GM12872 (cell line): ENCODE measurements at regions not wholly inside any gene's neighbourhood (a gene's known extent, or its start where the extent isn't known, plus 50 kb on each side); places are given as distances from the start of the nearest gene placed in this dataset.

Experiments
- TF ChIP-seq, protein P1 (sequence below): IDR thresholded peaks from 3 replicates; pipeline ENCODE4 v1.5.1; 2011; ENCODE audit warnings: low read depth, mild to moderate bottlenecking, low read length, moderate library complexity; ENCODE audit not compliant: insufficient read depth

DNA sequence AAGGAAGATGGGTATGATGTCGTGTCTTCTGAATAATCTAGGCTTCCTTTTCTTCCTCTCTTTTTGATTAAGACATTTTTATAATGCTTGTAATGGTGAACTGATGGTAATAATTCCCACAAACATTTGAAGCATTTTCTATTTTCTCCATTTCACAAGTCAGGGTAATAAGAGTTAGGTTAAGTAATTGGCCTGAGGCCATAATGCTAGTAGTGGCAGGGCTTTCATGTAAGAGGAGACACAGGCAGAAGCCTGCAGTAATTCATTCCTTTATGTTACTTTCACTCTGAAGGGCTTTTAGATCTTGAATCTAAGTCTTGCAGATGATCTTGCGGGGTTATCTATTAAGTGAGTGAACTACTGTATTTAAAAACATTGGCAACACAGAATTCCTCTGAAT, 374.9 kb downstream of the MAT2B start:
- TF ChIP-seq, protein P1, sequence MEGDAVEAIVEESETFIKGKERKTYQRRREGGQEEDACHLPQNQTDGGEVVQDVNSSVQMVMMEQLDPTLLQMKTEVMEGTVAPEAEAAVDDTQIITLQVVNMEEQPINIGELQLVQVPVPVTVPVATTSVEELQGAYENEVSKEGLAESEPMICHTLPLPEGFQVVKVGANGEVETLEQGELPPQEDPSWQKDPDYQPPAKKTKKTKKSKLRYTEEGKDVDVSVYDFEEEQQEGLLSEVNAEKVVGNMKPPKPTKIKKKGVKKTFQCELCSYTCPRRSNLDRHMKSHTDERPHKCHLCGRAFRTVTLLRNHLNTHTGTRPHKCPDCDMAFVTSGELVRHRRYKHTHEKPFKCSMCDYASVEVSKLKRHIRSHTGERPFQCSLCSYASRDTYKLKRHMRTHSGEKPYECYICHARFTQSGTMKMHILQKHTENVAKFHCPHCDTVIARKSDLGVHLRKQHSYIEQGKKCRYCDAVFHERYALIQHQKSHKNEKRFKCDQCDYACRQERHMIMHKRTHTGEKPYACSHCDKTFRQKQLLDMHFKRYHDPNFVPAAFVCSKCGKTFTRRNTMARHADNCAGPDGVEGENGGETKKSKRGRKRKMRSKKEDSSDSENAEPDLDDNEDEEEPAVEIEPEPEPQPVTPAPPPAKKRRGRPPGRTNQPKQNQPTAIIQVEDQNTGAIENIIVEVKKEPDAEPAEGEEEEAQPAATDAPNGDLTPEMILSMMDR = no peak

DNA sequence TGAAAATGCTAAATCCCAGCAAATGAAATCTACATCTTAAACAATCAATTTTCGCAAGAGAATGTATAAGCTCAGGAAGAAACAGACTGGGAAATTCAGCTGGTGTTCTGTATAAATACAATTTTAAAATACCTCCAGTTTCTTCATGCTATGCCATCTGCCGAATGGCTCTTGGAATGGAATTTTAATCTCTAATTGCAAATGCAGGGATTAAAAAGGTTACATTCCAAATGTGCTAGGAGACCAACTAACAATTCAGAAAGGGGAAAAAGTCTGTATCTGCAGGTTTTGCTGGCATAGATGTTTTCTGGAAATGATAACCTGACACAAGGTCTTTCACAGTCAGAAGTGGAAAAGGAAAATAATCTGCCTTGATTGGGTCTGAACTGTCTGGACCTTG, 379.7 kb downstream of the MAT2B start:
- TF ChIP-seq, protein P1 = no peak

DNA sequence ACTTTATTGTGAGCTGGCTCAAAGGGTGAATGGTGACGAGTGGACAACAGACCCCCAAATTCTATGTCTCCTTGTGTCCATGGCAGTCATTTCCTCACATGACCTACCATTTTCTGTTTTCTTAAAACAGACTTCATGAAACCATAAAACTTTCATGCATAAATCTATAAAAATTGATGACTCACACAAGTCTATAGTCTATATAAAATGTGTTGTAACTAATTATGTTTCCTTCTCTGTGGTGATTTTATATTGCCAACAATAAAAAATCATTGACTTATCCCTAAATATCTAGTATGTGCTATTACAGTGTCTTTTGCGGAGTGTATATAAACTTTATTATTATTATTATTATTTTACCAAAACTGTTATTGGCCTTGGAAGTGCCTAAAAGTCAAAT, 382.4 kb downstream of the MAT2B start:
- TF ChIP-seq, protein P1 = no peak

DNA sequence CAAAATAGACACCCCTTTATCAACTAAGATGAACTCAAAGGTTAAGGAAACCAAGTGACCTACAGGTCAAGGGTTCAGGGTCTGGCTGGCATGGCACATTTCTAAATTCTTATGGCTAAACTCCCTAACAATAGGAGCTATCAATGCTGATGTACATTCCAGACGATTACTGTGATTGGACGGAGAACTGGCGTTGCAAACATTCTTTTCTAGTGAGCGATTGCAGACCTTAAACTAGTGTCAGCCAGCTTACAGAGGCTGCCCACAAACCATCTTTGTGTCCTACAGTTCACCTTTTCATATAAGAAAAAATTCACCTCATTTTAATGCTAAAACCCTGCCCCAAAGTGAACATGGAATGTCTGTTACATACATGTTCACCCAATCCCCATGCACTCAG, 382.9 kb downstream of the MAT2B start:
- TF ChIP-seq, protein P1 = no peak

DNA sequence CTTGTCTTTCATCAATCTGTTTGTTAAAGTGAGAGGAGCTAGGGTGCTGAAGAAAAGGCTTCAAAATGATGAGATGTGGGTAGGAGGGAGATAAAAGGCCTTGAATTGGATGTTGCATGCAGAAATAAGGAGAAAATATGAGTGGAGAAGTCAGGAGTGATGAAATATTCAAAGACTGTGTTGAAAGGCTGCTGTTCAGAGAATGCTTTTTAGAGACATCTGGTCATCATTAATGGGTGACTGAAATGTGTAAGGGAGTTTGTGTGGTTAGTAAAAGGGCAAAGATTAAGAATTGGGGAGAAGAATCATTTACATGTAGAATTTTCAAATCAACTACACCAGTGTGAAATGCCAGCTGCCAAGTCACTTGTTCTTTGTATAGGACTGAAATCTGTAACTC, 383.9 kb downstream of the MAT2B start:
- TF ChIP-seq, protein P1 = no peak

DNA sequence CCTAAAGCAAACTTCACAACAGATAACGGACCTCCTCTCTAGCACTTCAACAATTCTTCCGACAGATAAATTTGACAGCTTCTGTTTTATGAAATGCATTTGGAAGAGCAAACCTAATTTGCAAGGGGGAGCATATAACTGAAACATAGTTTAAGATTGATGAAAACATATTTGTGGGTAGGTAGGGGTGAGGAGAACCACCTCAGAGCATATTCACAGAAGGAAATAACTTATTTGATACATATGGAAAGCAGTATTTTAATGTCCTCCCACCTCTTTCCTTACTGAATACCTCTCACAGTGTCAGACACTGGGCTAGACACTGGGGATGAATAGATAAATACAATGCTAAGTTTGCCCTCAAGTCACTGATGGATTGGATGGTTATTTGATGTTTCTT, 384.8 kb downstream of the MAT2B start:
- TF ChIP-seq, protein P1 = no peak

DNA sequence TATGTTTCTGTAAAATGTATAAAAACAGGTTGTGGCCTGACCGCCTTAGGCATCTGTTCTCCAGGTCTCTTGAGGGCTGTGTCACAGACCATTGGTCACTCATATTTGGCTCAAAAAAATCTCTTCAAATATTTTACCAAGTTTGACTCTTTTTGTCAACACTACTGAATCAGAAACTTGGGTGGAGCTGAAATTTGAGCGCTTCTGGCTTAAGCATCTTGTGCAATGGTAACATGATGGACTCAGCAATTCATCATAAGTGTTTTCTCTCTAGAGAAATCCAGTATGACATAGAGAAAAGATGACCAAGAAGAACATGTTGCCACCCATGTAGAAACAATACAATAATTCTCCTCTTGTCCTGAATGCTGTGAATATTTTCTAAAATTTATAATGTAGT, 387.9 kb downstream of the MAT2B start:
- TF ChIP-seq, protein P1 = no peak

DNA sequence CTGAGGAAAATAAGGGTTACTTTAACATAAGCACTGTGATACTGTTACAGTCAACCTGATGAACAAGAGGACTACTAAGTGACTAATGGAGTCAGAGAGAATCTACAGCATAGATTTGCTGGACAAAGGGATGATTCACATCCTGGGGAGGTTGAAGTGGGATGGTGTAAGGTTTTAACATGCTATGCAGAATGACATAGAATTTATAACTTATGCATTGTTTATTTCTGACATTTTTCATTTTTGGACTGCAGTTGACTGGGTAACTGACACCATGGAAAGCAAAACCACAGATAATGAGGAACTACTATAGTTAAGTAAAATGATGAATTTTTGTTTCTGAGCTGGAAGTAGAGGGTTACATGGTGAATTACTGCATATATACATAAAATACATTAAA, 389.2 kb downstream of the MAT2B start:
- TF ChIP-seq, protein P1 = no peak
